Fibroblast of skin of abdomen (primary cell): ENCODE measurements at regions not wholly inside any gene's neighbourhood (a gene's known extent, or its start where the extent isn't known, plus 50 kb on each side); places are given as distances from the start of the nearest gene placed in this dataset.
"Not testable (repeated sequence)": the region's sequence is repeated elsewhere in the genome, so short reads cannot be mapped to it uniquely, and the experiment has no call there.

ENCODE experiments used
- DNase-seq: peaks from one replicate; pipeline ENCODE4 v3.0.0-alpha.2; 2013

GRCh38 chr1:182227864-182228547, 163.6 kb downstream of the GLUL start:
- DNase-seq = no peak

- no peak for DNase-seq
Measured at GRCh38 chr1:182226618-182227017, 165.0 kb downstream of the GLUL start.

- not testable (repeated sequence) for DNase-seq
Measured at GRCh38 chr1:182225755-182226154, 164.2 kb upstream of the ZNF648 start.

GRCh38 chr1:182221990-182222389, 160.5 kb upstream of the ZNF648 start:
- not testable (repeated sequence) for DNase-seq

GRCh38 chr1:182221367-182221766, 159.9 kb upstream of the ZNF648 start:
- DNase-seq = not testable (repeated sequence)

GRCh38 chr1:182217967-182218366, 156.5 kb upstream of the ZNF648 start:
- DNase-seq = no peak

GRCh38 chr1:182217071-182217470, 155.6 kb upstream of the ZNF648 start:
- DNase-seq = peak; percentile 49

GRCh38 chr1:182215764-182216163, 154.3 kb upstream of the ZNF648 start:
- DNase-seq = peak; percentile 55

GRCh38 chr1:182213163-182213562, 151.7 kb upstream of the ZNF648 start:
- DNase-seq = no peak

- DNase-seq = no peak
Measured at GRCh38 chr1:182211386-182211785, 149.9 kb upstream of the ZNF648 start.

GRCh38 chr1:182210417-182210816, 148.9 kb upstream of the ZNF648 start:
- no peak for DNase-seq

- DNase-seq = no peak
Measured at GRCh38 chr1:182207300-182207699, 145.8 kb upstream of the ZNF648 start.

- no peak for DNase-seq
Measured at GRCh38 chr1:182206626-182207239, 145.2 kb upstream of the ZNF648 start.

GRCh38 chr1:182205351-182206022, 144.0 kb upstream of the ZNF648 start:
- no peak for DNase-seq

GRCh38 chr1:182203191-182203875, 141.8 kb upstream of the ZNF648 start:
- no peak for DNase-seq

- not testable (repeated sequence) for DNase-seq
Measured at GRCh38 chr1:182201490-182201889, 140.0 kb upstream of the ZNF648 start.

- no peak for DNase-seq
Measured at GRCh38 chr1:182200025-182200812, 138.7 kb upstream of the ZNF648 start.

- DNase-seq = no peak
Measured at GRCh38 chr1:182198006-182198605, 136.6 kb upstream of the ZNF648 start.

- no peak for DNase-seq
Measured at GRCh38 chr1:182196897-182197870, 135.7 kb upstream of the ZNF648 start.

- no peak for DNase-seq
Measured at GRCh38 chr1:182195733-182196132, 134.2 kb upstream of the ZNF648 start.
